Hepatocyte (in vitro differentiated cells): ENCODE measurements at regions not wholly inside any gene's neighbourhood (a gene's known extent, or its start where the extent isn't known, plus 50 kb on each side); places are given as distances from the start of the nearest gene placed in this dataset.

Source experiments
- DNase-seq: peaks from one replicate; pipeline ENCODE4 v3.0.0-alpha.2; 2016; ENCODE audit warnings: low spot score
- H2AFZ ChIP-seq: fragments of 200-600 bp; sonication (generic); 2 replicates; pipeline ENCODE4 v1.6.0; 2016; ENCODE audit warnings: antibody characterized with exemption, mild to moderate bottlenecking
- H3K27ac ChIP-seq: fragments of 200-600 bp; sonication (generic); 2 replicates; pipeline ENCODE4 v1.5.1; 2016; ENCODE audit warnings: mild to moderate bottlenecking
- H3K27me3 ChIP-seq: fragments of 200-600 bp; sonication (generic); 2 replicates; pipeline ENCODE4 v1.6.1; 2016
- H3K36me3 ChIP-seq: fragments of 200-600 bp; sonication (generic); replicated peaks from 2 replicates; pipeline ENCODE4 v1.5.1; 2016; ENCODE audit warnings: low read depth; ENCODE audit not compliant: insufficient read depth
- H3K4me1 ChIP-seq: fragments of 200-600 bp; sonication (generic); 2 replicates; pipeline ENCODE4 v1.5.1; 2016; ENCODE audit warnings: mild to moderate bottlenecking, moderate library complexity; ENCODE audit not compliant: insufficient read depth
- H3K4me2 ChIP-seq: fragments of 200-600 bp; sonication (generic); 2 replicates; pipeline ENCODE4 v1.6.0; 2016
- H3K4me3 ChIP-seq: fragments of 200-600 bp; sonication (generic); 2 replicates; pipeline ENCODE4 v1.5.1; 2016; ENCODE audit warnings: mild to moderate bottlenecking
- H3K79me2 ChIP-seq: fragments of 200-600 bp; sonication (generic); 2 replicates; pipeline ENCODE4 v1.6.0; 2017; ENCODE audit warnings: mild to moderate bottlenecking
- H3K9me2 ChIP-seq: fragments of 200-600 bp; sonication (generic); replicated peaks from 2 replicates; pipeline ENCODE4 v1.6.0; 2017; ENCODE audit warnings: mild to moderate bottlenecking; ENCODE audit not compliant: insufficient read depth
- H3K9me3 ChIP-seq: fragments of 200-600 bp; sonication (generic); 2 replicates; pipeline ENCODE4 v1.5.1; 2016; ENCODE audit warnings: low read depth, mild to moderate bottlenecking
- H4K20me1 ChIP-seq: fragments of 200-600 bp; sonication (generic); 2 replicates; pipeline ENCODE4 v1.6.0; 2016; ENCODE audit warnings: mild to moderate bottlenecking; ENCODE audit not compliant: insufficient read depth, poor library complexity, severe bottlenecking
- CTCF ChIP-seq: fragments of 200-600 bp; sonication (generic); IDR thresholded peaks from 2 replicates; pipeline ENCODE4 v1.5.1; 2016; ENCODE audit warnings: antibody characterized with exemption, mild to moderate bottlenecking; ENCODE audit not compliant: poor library complexity
- EZH2 ChIP-seq: fragments of 200-600 bp; sonication (generic); IDR thresholded peaks from 2 replicates; pipeline ENCODE4 v1.6.1; 2016; ENCODE audit warnings: antibody characterized with exemption, mild to moderate bottlenecking, borderline replicate concordance
- EZH2phosphoT487 ChIP-seq: fragments of 200-600 bp; sonication (generic); IDR thresholded peaks from one replicate; pipeline ENCODE4 v1.6.1; 2018; ENCODE audit warnings: antibody characterized with exemption, mild to moderate bottlenecking, low read depth, moderate library complexity; ENCODE audit not compliant: unreplicated experiment, severe bottlenecking
- WGBS: methylation state at CpG from one replicate; pipeline ENCODE4 v1.1.6; 2016; ENCODE audit warnings: low lambda C conversion rate; ENCODE audit errors: missing lambda C conversion rate; 5-methylcytosine and 5-hydroxymethylcytosine counted together

- H3K4me2 ChIP-seq, result no peak overlapping the region
- H3K27me3 ChIP-seq, result no peaks in the 10 kb centered on the region
Observed at GRCh38 chr1:47548637-47549036, 110.8 kb downstream of the FOXD2 start.

GRCh38 chr1:47549532-47549931 lies 111.7 kb downstream of the FOXD2 start:
- Histone ChIP-seq H4K20me1 (no peaks in the 10 kb centered on the region), H3K79me2 (no peaks in the 10 kb centered on the region), H3K36me3 (no peaks in the 10 kb centered on the region), H3K4me1 (peaks cover 38% of the 10 kb centered on the region), H3K9me3 (no peaks in the 10 kb centered on the region), H2AFZ (no peak overlapping the region), H3K4me3 (no peak overlapping the region), H3K27me3 (no peaks in the 10 kb centered on the region), H3K27ac (no peak overlapping the region), H3K9me2 (no peaks in the 10 kb centered on the region), H3K4me2 (no peak overlapping the region)
- no peak for DNase-seq
- TF ChIP-seq EZH2phosphoT487, result no peak
- TF ChIP-seq CTCF, result no peak
- no peak for TF ChIP-seq EZH2
- 95% methylated on average over 2 of the region's 2 CpGs for WGBS

More at GRCh38 chr1:47548637-47549036, 110.8 kb downstream of the FOXD2 start:
- no peak overlapping the region for H3K27ac ChIP-seq
- no peaks in the 10 kb centered on the region for H4K20me1 ChIP-seq
- peaks cover 31% of the 10 kb centered on the region for H3K4me1 ChIP-seq
- no peaks in the 10 kb centered on the region for H3K9me3 ChIP-seq
- DNase-seq, result no peak
- no peaks in the 10 kb centered on the region for H3K9me2 ChIP-seq
- H3K79me2 ChIP-seq, result no peaks in the 10 kb centered on the region
- TF ChIP-seq CTCF (no peak), EZH2phosphoT487 (no peak), EZH2 (no peak)
- H2AFZ ChIP-seq, result no peak overlapping the region
- no peaks in the 10 kb centered on the region for H3K36me3 ChIP-seq
- 62% methylated on average over 2 of the region's 2 CpGs for WGBS
- H3K4me3 ChIP-seq, result no peak overlapping the region

- H3K4me3 ChIP-seq, result no peak overlapping the region
- H3K27me3 ChIP-seq, result no peaks in the 10 kb centered on the region
- 88% methylated on average over 5 of the region's 5 CpGs for WGBS
- no peak overlapping the region for H2AFZ ChIP-seq
- H3K4me1 ChIP-seq, result peaks cover 43% of the 10 kb centered on the region
- TF ChIP-seq EZH2 (no peak), CTCF (no peak), EZH2phosphoT487 (no peak)
- no peaks in the 10 kb centered on the region for H3K9me3 ChIP-seq
- H4K20me1 ChIP-seq, result no peaks in the 10 kb centered on the region
- H3K79me2 ChIP-seq, result no peaks in the 10 kb centered on the region
- H3K36me3 ChIP-seq, result no peaks in the 10 kb centered on the region
- H3K27ac ChIP-seq, result no peak overlapping the region
- no peak for DNase-seq
- no peaks in the 10 kb centered on the region for H3K9me2 ChIP-seq
- no peak overlapping the region for H3K4me2 ChIP-seq
Observed at GRCh38 chr1:47550929-47551328, 113.1 kb downstream of the FOXD2 start.

- Histone ChIP-seq H4K20me1 (no peaks in the 10 kb centered on the region), H3K9me2 (no peaks in the 10 kb centered on the region), H3K9me3 (no peaks in the 10 kb centered on the region), H3K4me3 (no peak overlapping the region), H3K27ac (no peak overlapping the region), H3K4me2 (no peak overlapping the region), H3K79me2 (no peaks in the 10 kb centered on the region), H3K27me3 (no peaks in the 10 kb centered on the region), H2AFZ (no peak overlapping the region), H3K36me3 (no peaks in the 10 kb centered on the region), H3K4me1 (peaks cover 41% of the 10 kb centered on the region)
- no peak for DNase-seq
- TF ChIP-seq CTCF (no peak), EZH2 (no peak), EZH2phosphoT487 (no peak)
- WGBS, result 90% methylated on average over 4 of the region's 4 CpGs
Observed at GRCh38 chr1:47551971-47552528, 114.2 kb downstream of the FOXD2 start.
